ENCODE measurements at regions not wholly inside any gene's neighbourhood (a gene's known extent, or its start where the extent isn't known, plus 50 kb on each side); places are given as distances from the start of the nearest gene placed in this dataset.
"Not testable (repeated sequence)": the region's sequence is repeated elsewhere in the genome, so short reads cannot be mapped to it uniquely, and the experiment has no call there.

- not testable (repeated sequence) for TF ChIP-seq CREB5 (CRISPR knock-in tag; IDR thresholded peaks at IDR 0.05; ENCODE audit: low read depth); CSRNP3 (CRISPR knock-in tag; IDR thresholded peaks at IDR 0.05); PPARA (CRISPR knock-in tag; IDR thresholded peaks at IDR 0.05; ENCODE audit: borderline replicate concordance); OSR1 (CRISPR knock-in tag; IDR thresholded peaks at IDR 0.05); ZNF565 (CRISPR knock-in tag; conservative IDR thresholded peaks at IDR 0.05; ENCODE audit: low read depth)
- TF ChIP-seq, protein P1, sequence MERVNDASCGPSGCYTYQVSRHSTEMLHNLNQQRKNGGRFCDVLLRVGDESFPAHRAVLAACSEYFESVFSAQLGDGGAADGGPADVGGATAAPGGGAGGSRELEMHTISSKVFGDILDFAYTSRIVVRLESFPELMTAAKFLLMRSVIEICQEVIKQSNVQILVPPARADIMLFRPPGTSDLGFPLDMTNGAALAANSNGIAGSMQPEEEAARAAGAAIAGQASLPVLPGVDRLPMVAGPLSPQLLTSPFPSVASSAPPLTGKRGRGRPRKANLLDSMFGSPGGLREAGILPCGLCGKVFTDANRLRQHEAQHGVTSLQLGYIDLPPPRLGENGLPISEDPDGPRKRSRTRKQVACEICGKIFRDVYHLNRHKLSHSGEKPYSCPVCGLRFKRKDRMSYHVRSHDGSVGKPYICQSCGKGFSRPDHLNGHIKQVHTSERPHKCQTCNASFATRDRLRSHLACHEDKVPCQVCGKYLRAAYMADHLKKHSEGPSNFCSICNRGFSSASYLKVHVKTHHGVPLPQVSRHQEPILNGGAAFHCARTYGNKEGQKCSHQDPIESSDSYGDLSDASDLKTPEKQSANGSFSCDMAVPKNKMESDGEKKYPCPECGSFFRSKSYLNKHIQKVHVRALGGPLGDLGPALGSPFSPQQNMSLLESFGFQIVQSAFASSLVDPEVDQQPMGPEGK (CRISPR knock-in tag; IDR thresholded peaks at IDR 0.05; ENCODE audit: borderline replicate concordance): not testable (repeated sequence)
These were observed 130.3 kb upstream of the PLGLB1 start for GRCh38 chr2:87151835-87152493.

Data from SK-N-SH treated with all-trans-retinoic acid at 6 μM for 48 hours (cell line).